Lower leg skin (tissue), 4 donors: ENCODE measurements at regions not wholly inside any gene's neighbourhood (a gene's known extent, or its start where the extent isn't known, plus 50 kb on each side); places are given as distances from the start of the nearest gene placed in this dataset.

ENCODE experiments used
- DNase-seq, 2 donors: peaks; one replicate each; pipeline ENCODE4 v3.0.0-alpha.2; 2019; ENCODE audit warnings: low spot score in 2 of 2
- H3K4me3 ChIP-seq: fragments of 200-600 bp; sonication (generic); 2 replicates; pipeline ENCODE4 v1.5.1; 2017; ENCODE audit warnings: mild to moderate bottlenecking, low read depth; ENCODE audit not compliant: poor library complexity, severe bottlenecking
- POLR2A ChIP-seq, 2 donors: fragments of 450-650 bp; IDR thresholded peaks; one replicate each; pipeline ENCODE4 v1.6.1; 2016 to 2017; ENCODE audit warnings: antibody characterized with exemption in 2 of 2, mild to moderate bottlenecking in 1 of 2, moderate library complexity in 1 of 2
- WGBS, 2 donors: methylation state at CpG; one replicate each; pipeline ENCODE4 v1.1.5; 2018; 5-methylcytosine and 5-hydroxymethylcytosine counted together
- intact Hi-C: fragments of 100-400 bp; cut with DNase I; formaldehyde crosslinking; loops from one replicate; pipeline ENCODE4 v1.15.0; 2023; ENCODE audit warnings: low total_unique reads
- TF ChIP-seq, protein P1 (sequence below), 3 donors: fragments of 450-650 bp; IDR thresholded peaks; one replicate each; pipeline ENCODE4 v1.5.1; 2016; ENCODE audit warnings: antibody characterized with exemption in 3 of 3, mild to moderate bottlenecking in 3 of 3, moderate library complexity in 2 of 3

DNA sequence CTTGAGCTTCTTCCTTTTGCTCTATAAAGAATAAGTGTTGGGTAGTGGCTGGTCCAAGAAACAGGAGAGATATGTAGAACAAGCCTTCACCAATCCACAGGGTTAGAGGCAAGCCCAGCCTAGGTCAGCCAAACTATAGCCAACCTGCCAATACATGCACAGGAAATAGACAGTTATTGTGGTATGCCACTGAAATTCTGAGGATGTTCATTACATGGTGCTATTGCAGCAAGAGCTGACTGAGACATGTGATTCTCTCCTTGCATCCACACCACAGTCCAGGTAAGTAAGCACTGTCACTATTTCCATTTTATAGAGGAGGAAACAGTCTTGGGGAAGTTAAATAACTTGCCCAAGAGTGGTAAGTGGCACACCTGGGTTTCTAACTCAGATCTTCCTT lies 268.1 kb downstream of the NPIPA8 start:
- no peak overlapping the region for H3K4me3 ChIP-seq
- no peak for DNase-seq
- intact Hi-C loops: no loop called here
- no peak for TF ChIP-seq POLR2A (IDR thresholded peaks at IDR 0.05)
- TF ChIP-seq, protein P1, sequence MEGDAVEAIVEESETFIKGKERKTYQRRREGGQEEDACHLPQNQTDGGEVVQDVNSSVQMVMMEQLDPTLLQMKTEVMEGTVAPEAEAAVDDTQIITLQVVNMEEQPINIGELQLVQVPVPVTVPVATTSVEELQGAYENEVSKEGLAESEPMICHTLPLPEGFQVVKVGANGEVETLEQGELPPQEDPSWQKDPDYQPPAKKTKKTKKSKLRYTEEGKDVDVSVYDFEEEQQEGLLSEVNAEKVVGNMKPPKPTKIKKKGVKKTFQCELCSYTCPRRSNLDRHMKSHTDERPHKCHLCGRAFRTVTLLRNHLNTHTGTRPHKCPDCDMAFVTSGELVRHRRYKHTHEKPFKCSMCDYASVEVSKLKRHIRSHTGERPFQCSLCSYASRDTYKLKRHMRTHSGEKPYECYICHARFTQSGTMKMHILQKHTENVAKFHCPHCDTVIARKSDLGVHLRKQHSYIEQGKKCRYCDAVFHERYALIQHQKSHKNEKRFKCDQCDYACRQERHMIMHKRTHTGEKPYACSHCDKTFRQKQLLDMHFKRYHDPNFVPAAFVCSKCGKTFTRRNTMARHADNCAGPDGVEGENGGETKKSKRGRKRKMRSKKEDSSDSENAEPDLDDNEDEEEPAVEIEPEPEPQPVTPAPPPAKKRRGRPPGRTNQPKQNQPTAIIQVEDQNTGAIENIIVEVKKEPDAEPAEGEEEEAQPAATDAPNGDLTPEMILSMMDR (IDR thresholded peaks at IDR 0.05): no peak

DNA sequence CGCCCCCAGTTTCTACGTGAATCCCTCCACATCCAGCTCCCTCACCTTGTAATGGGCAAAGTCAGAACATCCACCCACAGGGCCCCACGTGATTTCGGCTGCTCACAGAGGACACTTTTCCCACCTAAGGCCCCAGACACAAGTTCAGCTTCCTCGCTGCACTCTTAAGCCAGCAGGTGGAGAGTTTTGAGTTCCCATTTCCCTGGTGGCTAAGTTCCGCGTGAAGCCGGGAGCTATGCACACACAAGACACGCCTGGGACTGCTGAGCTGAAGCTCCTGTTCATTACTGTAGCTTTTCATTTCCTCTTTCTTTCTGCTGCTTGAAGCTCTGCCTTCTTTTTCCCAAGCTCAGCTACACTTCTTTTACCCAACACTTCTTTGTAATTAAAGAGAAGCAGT lies 273.8 kb downstream of the NPIPA8 start:
- 51 to 53% methylated on average over 9 of the region's 9 CpGs for WGBS, 2 donors
- no peak overlapping the region for H3K4me3 ChIP-seq
- DNase-seq: no peak
- intact Hi-C loops: no loop called here
- TF ChIP-seq POLR2A (IDR thresholded peaks at IDR 0.05): no peak
- TF ChIP-seq, protein P1 (IDR thresholded peaks at IDR 0.05): no peak

DNA sequence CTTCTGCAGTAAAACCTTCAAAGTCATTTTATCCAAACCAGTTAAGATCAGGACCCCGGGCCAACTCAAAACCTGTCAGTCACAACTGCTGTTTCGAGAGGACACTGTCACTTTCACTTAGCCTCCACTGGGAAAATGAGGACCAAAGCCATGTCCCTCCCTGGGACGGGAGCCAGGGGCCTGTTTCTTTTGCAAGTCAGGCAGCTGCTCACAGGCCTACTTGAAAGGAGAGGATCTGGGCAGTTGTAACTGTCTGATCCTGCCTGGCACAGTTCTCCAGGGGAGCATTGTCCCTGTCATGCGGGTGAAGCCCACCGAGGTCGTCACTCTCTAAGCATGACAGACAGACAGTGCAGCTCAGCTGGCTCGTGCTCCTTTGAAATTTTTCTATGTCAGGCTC lies 276.2 kb downstream of the NPIPA8 start:
- TF ChIP-seq POLR2A (IDR thresholded peaks at IDR 0.05): no peak
- TF ChIP-seq, protein P1 (IDR thresholded peaks at IDR 0.05): no peak
- WGBS, 2 donors: 46 to 55% methylated on average over 7 of the region's 7 CpGs

DNA sequence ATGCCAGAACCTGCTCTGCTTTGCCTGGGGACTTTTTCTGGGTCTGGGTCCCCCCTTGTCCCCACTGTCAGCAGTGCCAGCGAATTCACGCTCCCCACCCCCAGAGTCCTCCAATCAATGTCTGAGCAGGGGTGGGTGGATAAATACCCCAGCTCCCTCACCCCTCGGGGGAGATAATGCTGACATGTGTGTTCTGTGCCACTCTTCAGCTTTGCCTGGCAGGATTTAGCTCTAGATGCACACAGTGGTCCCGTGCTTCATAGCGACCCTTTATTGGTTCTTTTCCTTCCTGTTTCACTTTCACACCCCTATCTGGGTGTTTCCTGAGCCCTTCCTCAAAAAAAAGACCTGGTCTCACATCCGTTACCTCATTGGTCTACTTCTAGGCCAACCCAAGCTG lies 277.0 kb downstream of the NPIPA8 start:
- no peak for DNase-seq
- no peak for TF ChIP-seq POLR2A (IDR thresholded peaks at IDR 0.05)
- TF ChIP-seq, protein P1 (IDR thresholded peaks at IDR 0.05): no peak
- intact Hi-C loops: no loop called here
- H3K4me3 ChIP-seq: no peak overlapping the region
- WGBS, 2 donors: 80 to 82% methylated on average over 6 of the region's 6 CpGs

More for the DNA sequence above, 276.2 kb downstream of the NPIPA8 start:
- no peak for DNase-seq
- intact Hi-C loops: no loop called here
- no peak overlapping the region for H3K4me3 ChIP-seq

DNA sequence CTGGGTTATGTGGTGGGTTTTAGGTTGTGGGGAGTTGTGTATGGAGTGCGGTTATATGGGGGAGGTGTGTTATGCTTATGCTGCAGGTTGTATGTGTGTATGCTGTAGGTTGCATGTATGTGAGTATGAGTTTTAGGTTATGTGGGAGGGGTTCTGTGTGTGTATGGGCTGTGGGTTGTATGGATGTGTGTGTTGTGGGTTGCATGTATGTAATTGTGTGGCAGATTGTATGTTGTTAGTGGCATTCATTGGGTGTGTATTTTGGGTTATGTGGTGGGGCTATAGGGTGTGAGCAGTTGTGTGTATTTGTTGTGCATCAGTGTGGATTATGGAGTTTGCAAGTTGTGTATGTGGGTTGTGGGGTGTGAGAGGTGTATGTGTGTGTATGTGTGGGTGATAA lies 277.4 kb downstream of the NPIPA8 start:
- intact Hi-C loops: no loop called here
- TF ChIP-seq POLR2A (IDR thresholded peaks at IDR 0.05): no peak
- TF ChIP-seq, protein P1 (IDR thresholded peaks at IDR 0.05): peak in 1 of 3 donors; percentile 6
- 92 to 100% methylated on average over 1 of the region's 1 CpG for WGBS, 2 donors
- DNase-seq: no peak
- H3K4me3 ChIP-seq: no peak overlapping the region

DNA sequence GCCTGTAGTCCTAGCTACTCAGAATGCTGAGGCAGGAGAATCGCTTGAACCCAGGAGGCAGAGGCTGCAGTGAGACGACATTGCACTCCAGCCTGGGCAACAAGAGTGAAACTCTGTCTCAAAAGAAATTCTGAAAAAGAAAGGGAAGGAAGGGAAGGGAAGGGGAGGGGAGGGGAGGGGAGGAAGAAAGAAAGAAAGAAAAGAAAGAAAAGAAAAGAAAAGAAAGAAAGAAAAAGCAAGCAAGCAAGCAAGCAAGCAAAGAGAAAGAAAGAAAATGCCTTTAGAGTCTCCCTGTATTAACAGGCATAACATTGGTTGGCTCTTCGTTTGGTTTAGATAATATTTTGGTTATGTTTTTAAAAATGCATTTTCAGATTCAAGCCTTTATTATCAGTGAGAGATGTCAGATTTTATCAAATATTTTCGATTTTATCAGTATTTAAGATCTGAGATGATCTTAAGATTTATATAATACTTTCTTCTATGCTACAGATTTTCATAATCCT lies 281.1 kb downstream of the NPIPA8 start:
- DNase-seq: no peak
- intact Hi-C loops: no loop called here
- 59 to 65% methylated on average over 4 of the region's 4 CpGs for WGBS, 2 donors
- TF ChIP-seq POLR2A (IDR thresholded peaks at IDR 0.05): no peak
- TF ChIP-seq, protein P1 (IDR thresholded peaks at IDR 0.05): no peak
- H3K4me3 ChIP-seq: no peak overlapping the region
